RPMI8226 (cell line): ENCODE measurements at regions not wholly inside any gene's neighbourhood (a gene's known extent, or its start where the extent isn't known, plus 50 kb on each side); places are given as distances from the start of the nearest gene placed in this dataset.
A peak's percentile ranks its signal among the peaks of the same experiment; 100 is the strongest.

Source experiments
- DNase-seq: peaks from one replicate; pipeline ENCODE4 v3.0.0-alpha.2; 2015

GRCh38 chr11:13225038-13226001, 52.3 kb upstream of the BMAL1 start:
- no peak for DNase-seq

- peak; percentile 18 for DNase-seq
Observed at GRCh38 chr11:13227676-13228255, 49.8 kb upstream of the BMAL1 start.
